NCI-H2196 (cell line): ENCODE measurements at regions not wholly inside any gene's neighbourhood (a gene's known extent, or its start where the extent isn't known, plus 50 kb on each side); places are given as distances from the start of the nearest gene placed in this dataset.
"Not testable (repeated sequence)": the region's sequence is repeated elsewhere in the genome, so short reads cannot be mapped to it uniquely, and the experiment has no call there.

Experiments
- DNase-seq: peaks from one replicate; lab custom pipeline; 2025; ENCODE audit not compliant: unreplicated experiment; lab: John Stamatoyannopoulos, UW

- no peak for DNase-seq
Observed at GRCh38 chr17:71496552-71496951, 624.3 kb upstream of the SOX9 start.

- DNase-seq = no peak
Observed at GRCh38 chr17:71500761-71501555, 619.9 kb upstream of the SOX9 start.

- DNase-seq = no peak
Observed at GRCh38 chr17:71501711-71502110, 619.1 kb upstream of the SOX9 start.

- DNase-seq = no peak
Observed at GRCh38 chr17:71502443-71502842, 618.4 kb upstream of the SOX9 start.

- DNase-seq = no peak
Observed at GRCh38 chr17:71503710-71504465, 616.9 kb upstream of the SOX9 start.

GRCh38 chr17:71505200-71505599 lies 615.6 kb upstream of the SOX9 start:
- no peak for DNase-seq

- DNase-seq = no peak
Observed at GRCh38 chr17:71505981-71506380, 614.8 kb upstream of the SOX9 start.

GRCh38 chr17:71511266-71511995 lies 609.4 kb upstream of the SOX9 start:
- DNase-seq = no peak

GRCh38 chr17:71513725-71514124 lies 607.1 kb upstream of the SOX9 start:
- not testable (repeated sequence) for DNase-seq

- no peak for DNase-seq
Observed at GRCh38 chr17:71516149-71516548, 604.7 kb upstream of the SOX9 start.

- DNase-seq = no peak
Observed at GRCh38 chr17:71519285-71519684, 601.5 kb upstream of the SOX9 start.

GRCh38 chr17:71521724-71522123 lies 599.1 kb upstream of the SOX9 start:
- DNase-seq = no peak

- DNase-seq = no peak
Observed at GRCh38 chr17:71522383-71522782, 598.4 kb upstream of the SOX9 start.

- DNase-seq = no peak
Observed at GRCh38 chr17:71527311-71527710, 593.5 kb upstream of the SOX9 start.

GRCh38 chr17:71528210-71528609 lies 592.6 kb upstream of the SOX9 start:
- no peak for DNase-seq

GRCh38 chr17:71530248-71530647 lies 590.6 kb upstream of the SOX9 start:
- no peak for DNase-seq

GRCh38 chr17:71535321-71535720 lies 585.5 kb upstream of the SOX9 start:
- no peak for DNase-seq

GRCh38 chr17:71546419-71546818 lies 574.4 kb upstream of the SOX9 start:
- no peak for DNase-seq

- DNase-seq = no peak
Observed at GRCh38 chr17:71547904-71548303, 572.9 kb upstream of the SOX9 start.

GRCh38 chr17:71548540-71549190 lies 572.2 kb upstream of the SOX9 start:
- no peak for DNase-seq

- DNase-seq = no peak
Observed at GRCh38 chr17:71550675-71551074, 570.1 kb upstream of the SOX9 start.
